ENCODE measurements at regions not wholly inside any gene's neighbourhood (a gene's known extent, or its start where the extent isn't known, plus 50 kb on each side); places are given as distances from the start of the nearest gene placed in this dataset.

GRCh38 chr15:92819278-92820235 is 80.6 kb upstream of the CHD2 start:
- Histone ChIP-seq H3K27ac (ENCODE audit: insufficient read depth, low read length) (peak overlapping the region; percentile 99), H3K4me2 (ENCODE audit: low read depth, low read length) (peak overlapping the region; percentile 98), H3K9ac (ENCODE audit: low read depth, low read length) (peak overlapping the region; percentile 92), H2BK15ac (ENCODE audit: low read depth, low read length) (peak overlapping the region; percentile 95), H2AK5ac (ENCODE audit: low read depth, low read length) (peak overlapping the region; percentile 75), H3K79me1 (ENCODE audit: low read depth in 1 of 2, low read length in 2 of 2) (peaks cover 7 to 16% of the 10 kb centered on the region in 2 experiments; a peak in 3 of 4 replicates), H3K4ac (ENCODE audit: low read depth, low read length) (peak overlapping the region; percentile 94), H3K18ac (ENCODE audit: low read depth, low read length) (peak overlapping the region; percentile 99), H3K36me3 (ENCODE audit: control insufficient read depth, insufficient read depth, low read length) (no peaks in the 10 kb centered on the region), H4K20me1 (ENCODE audit: insufficient read depth, low read length) (no peaks in the 10 kb centered on the region), H2BK120ac (ENCODE audit: low read depth, low read length) (peak overlapping the region; percentile 87), H3K23ac (ENCODE audit: low read depth, low read length) (peak overlapping the region; percentile 86), H3K27me3 (ENCODE audit: control insufficient read depth, insufficient read depth, low read length) (no peaks in the 10 kb centered on the region), H2BK20ac (ENCODE audit: low read depth, low read length) (peak overlapping the region; percentile 66), H3K14ac (replicated peaks; ENCODE audit: low read depth, low read length) (peak overlapping the region; percentile 79), H2AFZ (replicated peaks; ENCODE audit: low read length, poor library complexity) (peak overlapping the region; percentile 81), H4K8ac (ENCODE audit: low read depth in 2 of 2, low read length in 2 of 2) (peak overlapping the region; percentile 92 to 97), H3K56ac (ENCODE audit: extremely low read depth, insufficient read depth, low read length) (peak overlapping the region; percentile 91), H4K91ac (ENCODE audit: insufficient read depth, low read depth, low read length) (peak overlapping the region; percentile 96), H4K5ac (ENCODE audit: low read depth, low read length) (peak overlapping the region; percentile 99), H3K4me3 (ENCODE audit: insufficient read depth, low read depth, low read length) (peak overlapping the region; percentile 42), H3K9me1 (ENCODE audit: insufficient read depth, low read length) (peaks cover 10% of the 10 kb centered on the region; the same call in 1 of the 2 replicates), H2AK9ac (replicated peaks; ENCODE audit: low read depth, low read length, poor library complexity) (peak overlapping the region; percentile 20), H3K9me3 (ENCODE audit: control insufficient read depth, insufficient read depth, low read length) (no peaks in the 10 kb centered on the region), H3K4me1 (ENCODE audit: control insufficient read depth, insufficient read depth, low read length) (peaks cover 13% of the 10 kb centered on the region), H2BK5ac (ENCODE audit: low read depth, low read length, poor library complexity, severe bottlenecking) (peak overlapping the region; percentile 94)
- POLR2A ChIA-PET (ENCODE audit: unreplicated experiment) = interaction anchor here (0.6 to 2.6 kb wide), 9 partner anchors 8 to 181 kb away, joined by 3 to 14 read pairs (median 5); partner anchors contain the start of gene CHD2
- intact Hi-C loops (cut with micrococcal nuclease) = loop anchor here (1.0 kb wide), 1 partner anchor 8 kb away; no protein-coding TSS in a partner anchor
- no peak for TF ChIP-seq CEBPB (IDR thresholded peaks at IDR 0.05; ENCODE audit: low read depth, low read length)
- no peak for TF ChIP-seq CHD1 (IDR thresholded peaks at IDR 0.05; ENCODE audit: low read depth, low read length)
- no peak for TF ChIP-seq NFE2L2 (IDR thresholded peaks at IDR 0.05; ENCODE audit: low read depth, low read length)
- no peak for TF ChIP-seq SMC3 (IDR thresholded peaks at IDR 0.05; ENCODE audit: low read depth, low read length)
- TF ChIP-seq MAFK (IDR thresholded peaks at IDR 0.05; ENCODE audit: low read depth, low read length) = 0 out of 2 replicates have a peak, but pooled peaks have one; percentile 4
- TF ChIP-seq, protein P1, sequence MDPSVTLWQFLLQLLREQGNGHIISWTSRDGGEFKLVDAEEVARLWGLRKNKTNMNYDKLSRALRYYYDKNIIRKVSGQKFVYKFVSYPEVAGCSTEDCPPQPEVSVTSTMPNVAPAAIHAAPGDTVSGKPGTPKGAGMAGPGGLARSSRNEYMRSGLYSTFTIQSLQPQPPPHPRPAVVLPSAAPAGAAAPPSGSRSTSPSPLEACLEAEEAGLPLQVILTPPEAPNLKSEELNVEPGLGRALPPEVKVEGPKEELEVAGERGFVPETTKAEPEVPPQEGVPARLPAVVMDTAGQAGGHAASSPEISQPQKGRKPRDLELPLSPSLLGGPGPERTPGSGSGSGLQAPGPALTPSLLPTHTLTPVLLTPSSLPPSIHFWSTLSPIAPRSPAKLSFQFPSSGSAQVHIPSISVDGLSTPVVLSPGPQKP (IDR thresholded peaks at IDR 0.05; ENCODE audit: borderline replicate concordance, low read depth, low read length) = no peak
- no peak for TF ChIP-seq RCOR1 (IDR thresholded peaks at IDR 0.05; ENCODE audit: insufficient replicate concordance, low read length)
- in situ Hi-C loops (cut with MboI; ENCODE audit: low sequenced_read_pairs) = loop anchor here (25.0 kb wide), 1 partner anchor 1832 kb away; the partner anchor contains the start of gene PRC1
- ATAC-seq (ENCODE audit: low read depth) (peak; percentile 18), DNase-seq (no peak)
- dilution Hi-C loops (cut with HindIII; ENCODE audit: low sequenced_read_pairs, unreplicated experiment) = loop anchor here (25.0 kb wide), 1 partner anchor 118 kb away; no protein-coding TSS in a partner anchor
- CTCF ChIA-PET = interaction anchor here (0.9 to 1.4 kb wide), 1 partner anchor 11 kb away, joined by 3 to 4 read pairs; no protein-coding TSS in a partner anchor
- no TSS peak for BruUV-seq (replicated peaks)
- no CpG with 5 or more reads among the region's 16 CpGs for WGBS, 2 experiments (ENCODE audit: extremely low coverage in 2 of 2, insufficient read length in 1 of 2)
